ENCODE measurements at regions not wholly inside any gene's neighbourhood (a gene's known extent, or its start where the extent isn't known, plus 50 kb on each side); places are given as distances from the start of the nearest gene placed in this dataset.

DNA sequence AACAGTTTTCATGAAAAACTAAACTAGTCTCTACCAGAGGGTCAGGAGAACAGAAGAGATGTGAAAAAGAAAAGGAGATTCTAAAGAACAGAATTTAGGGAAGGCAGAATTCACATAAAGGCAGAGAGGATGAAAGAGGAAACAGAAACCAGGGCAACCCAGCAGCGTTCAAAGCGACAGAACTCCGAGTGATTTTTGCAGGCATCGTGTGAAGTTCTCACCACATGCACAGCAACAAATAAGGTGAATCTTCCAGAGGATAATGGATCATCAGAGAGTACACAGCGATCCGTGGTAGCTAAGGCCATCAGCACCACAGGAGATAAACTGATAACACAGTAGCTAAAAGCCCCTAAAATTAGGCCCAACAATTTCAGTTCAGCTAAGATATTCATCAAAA, 250.8 kb upstream of the THBS1 start:
- DNase-seq = no peak

GRCh38 chr15:39331584-39331983, 249.3 kb upstream of the THBS1 start:
- no peak for DNase-seq

DNA sequence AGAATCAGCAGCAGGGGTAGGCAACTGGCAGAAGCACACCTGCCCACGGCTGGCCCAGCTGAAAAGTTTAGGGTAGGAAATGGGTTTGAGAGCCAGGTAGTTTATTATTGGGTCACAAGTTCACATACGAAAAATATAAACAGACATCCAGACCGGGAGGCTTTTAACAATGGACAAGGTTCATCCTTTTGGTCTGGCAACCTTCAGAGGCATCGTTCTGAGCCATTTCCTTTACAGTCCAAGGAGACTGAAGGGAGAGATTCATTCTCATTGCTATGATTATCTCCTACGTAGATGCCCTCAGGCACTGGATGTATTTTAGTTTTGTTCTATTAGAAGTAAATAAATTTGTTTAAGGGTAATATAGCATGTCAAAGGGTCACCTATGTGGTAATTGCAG, 248.0 kb upstream of the THBS1 start:
- DNase-seq = no peak

- DNase-seq = no peak
These were observed 247.5 kb upstream of the THBS1 start for GRCh38 chr15:39333393-39333792.

GRCh38 chr15:39333896-39334295, 247.0 kb upstream of the THBS1 start:
- no peak for DNase-seq

GRCh38 chr15:39336926-39337325, 244.0 kb upstream of the THBS1 start:
- DNase-seq = no peak

DNA sequence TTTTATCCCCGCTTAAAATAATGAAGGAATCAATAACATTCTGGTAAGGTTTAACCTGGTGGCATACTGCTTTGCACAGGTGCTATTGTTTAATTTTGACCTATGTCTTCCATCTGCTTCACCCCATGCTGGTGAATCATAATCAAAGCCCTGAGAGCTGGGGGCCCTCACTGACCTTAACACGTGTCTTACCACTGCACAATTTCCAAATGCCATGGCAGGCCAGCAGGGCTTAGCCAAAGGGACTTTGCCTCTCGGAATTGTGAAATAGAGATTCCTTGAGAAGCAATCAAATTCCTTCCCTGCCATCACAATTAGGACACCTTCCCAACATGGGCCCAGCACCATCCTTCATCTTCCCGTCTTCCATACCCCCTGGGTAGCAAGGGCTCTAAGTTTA, 242.6 kb upstream of the THBS1 start:
- no peak for DNase-seq

GRCh38 chr15:39340903-39341645, 239.8 kb upstream of the THBS1 start:
- DNase-seq = peak; percentile 49

DNA sequence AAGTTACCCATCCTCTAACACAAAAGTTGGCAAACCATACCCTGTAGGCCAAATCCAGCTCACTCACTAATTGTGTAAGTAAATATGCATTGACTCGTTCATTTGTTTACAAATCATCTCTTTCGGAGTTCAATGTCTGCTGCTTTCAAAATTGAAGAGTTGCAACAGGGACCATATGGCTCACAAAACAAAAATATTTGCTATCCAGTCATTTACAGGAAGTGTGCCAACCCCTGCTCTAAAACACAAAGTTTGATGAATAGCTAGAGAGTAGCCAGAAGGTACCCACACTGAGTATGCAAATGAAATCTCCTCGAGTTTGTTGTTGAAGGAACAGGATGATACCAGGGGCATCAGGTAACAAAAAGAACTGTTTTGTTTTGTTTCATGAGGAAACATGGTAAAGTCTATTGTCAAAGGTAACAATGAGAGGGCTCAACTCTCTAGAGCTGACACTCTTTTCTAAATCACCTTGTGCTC, 236.2 kb upstream of the THBS1 start:
- DNase-seq = no peak

- DNase-seq = no peak
These were observed 235.7 kb upstream of the THBS1 start for GRCh38 chr15:39345176-39345575.

GRCh38 chr15:39347453-39347852, 233.4 kb upstream of the THBS1 start:
- no peak for DNase-seq

DNA sequence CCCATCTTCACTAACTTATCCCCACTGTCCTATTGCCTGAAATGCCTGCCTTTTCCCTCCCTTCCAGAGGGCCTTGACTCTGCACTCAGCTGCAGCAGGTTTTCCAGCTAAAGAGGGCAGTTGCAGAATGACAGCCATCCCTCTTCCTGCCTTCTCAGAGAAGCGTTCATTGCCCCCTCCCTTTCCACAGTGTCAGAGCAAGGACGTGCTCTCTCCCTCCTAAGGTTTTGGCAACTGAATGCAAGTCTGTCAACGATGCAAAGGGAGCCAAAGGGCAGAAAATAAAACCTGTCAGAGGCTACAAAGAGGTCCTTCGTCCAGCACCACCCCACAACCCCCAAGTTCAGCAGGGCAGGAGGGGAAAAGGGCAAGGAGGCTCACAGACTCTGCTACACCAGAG, 230.1 kb upstream of the THBS1 start:
- no peak for DNase-seq

DNA sequence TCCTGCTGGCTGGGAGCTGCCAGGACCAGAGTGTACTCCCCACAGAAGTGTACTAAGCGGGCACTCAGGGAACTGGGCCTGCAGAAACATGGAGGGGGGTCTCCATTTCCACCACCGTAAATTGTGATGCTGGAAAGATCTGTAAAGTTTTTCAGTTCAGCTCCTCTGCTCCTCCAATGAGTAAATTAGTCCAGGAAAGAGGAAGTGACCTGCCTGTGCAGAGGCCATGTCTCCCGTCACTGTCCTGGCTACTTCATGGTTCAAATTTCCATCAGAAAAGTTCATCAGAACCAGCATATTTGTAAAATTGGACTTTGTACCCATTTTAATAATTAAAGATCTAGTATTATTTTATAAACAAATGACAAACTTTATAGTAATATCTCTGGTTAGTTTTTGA, 226.7 kb upstream of the THBS1 start:
- DNase-seq = no peak

DNA sequence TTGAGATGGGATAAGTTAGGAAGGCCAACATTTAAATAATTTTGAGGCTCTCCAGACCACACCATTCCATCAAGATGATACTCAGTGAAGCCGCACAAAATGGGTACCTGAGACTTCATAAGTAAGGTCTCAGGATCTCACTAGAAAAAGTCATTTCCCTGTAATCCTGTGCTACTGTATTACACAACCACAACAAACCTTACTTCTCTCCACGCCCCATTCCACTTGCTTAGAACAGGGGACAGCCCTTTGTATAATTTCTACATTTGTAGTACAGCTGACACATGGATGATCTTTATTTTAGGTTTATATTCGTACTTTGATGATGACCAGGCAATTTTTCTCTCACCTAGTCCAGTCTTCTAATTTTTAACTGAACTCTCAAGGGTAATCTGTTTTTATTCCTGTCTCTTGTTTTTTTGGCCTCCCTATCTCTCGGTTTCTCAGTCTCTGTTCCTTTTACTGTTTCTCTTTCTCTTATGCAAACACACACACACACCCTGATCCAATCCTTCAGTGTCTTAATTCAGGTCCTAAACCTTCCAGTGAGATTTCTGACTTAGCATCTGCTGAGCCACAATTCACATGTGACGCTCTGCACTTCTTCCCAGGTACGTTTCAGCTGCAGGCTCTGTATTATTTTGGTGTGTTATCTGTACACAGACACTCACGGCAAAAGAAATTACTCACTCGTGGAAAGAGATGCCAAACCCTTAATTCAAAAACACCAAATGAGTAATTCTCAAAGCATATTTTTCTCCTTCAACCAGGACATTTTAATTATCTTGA, 223.2 kb upstream of the THBS1 start:
- DNase-seq = no peak

DNA sequence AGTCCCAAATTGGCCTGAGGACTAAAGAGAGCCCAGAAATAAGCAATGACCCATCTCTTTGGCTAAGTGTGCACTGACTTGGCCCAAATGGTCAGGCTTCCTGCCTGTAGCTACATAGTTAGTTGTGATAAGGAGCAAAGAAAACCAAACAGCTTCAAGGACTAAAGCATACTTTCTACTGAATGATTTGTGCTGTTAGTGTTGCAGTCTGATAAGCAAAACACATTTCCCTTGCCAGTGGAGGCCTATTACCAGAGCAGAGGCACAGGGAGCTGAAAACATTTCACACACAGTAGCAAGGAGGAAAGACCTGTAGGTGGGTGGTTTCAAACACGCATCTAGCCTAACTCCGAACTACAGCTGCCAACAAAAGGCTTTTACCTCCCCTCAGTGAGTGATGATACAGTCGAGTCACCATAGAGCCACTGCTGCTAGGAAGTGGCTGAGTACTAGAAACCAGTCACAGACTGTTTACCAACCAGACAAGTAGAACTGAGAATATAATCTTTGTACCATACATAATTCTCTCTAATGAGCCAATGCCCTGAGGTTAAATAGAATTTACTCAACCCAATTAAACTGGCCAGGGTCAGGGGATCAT, 222.3 kb upstream of the THBS1 start:
- DNase-seq = no peak

DNA sequence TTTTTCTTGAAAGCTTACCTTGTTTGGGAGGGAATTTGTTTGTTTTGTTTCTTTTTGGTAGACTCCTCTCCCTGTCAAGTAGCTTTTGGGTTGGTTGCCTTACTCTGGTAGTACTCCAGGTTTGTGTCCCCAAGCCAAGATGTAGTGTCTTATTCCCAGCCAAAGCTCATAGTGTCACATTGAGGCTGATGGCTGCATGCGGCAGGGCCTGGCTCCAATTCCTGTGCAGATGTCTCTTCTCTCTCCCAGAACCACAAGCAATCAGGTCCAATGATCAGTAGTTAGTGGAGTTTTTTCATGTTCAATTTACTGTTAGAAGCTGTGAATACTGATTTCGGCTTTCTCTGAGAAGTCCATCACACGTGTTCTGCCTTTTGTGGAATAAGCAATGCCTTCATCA, 221.1 kb upstream of the THBS1 start:
- no peak for DNase-seq

DNA sequence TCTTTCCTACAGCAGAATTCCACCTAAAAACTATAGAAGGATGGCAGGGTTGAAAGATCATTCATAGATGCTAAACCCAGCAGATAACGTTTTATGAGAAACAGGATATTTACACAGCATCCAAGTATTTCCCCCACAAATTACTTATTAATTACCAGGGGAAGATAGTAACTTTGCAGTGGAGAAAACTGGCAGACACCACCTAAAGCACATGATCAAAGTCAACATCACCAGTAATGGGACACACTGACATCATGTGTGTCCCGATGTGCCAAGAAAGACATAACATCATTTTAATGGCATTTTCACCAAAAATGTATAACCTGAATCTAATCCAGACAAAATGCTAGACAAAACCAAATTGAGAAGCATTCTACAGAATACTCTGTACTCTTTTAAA, 220.4 kb upstream of the THBS1 start:
- no peak for DNase-seq

- no peak for DNase-seq
These were observed 219.4 kb upstream of the THBS1 start for GRCh38 chr15:39361497-39361896.

- peak; percentile 93 for DNase-seq
These were observed 217.9 kb upstream of the THBS1 start for GRCh38 chr15:39362821-39363561.

- no peak for DNase-seq
These were observed 216.9 kb upstream of the THBS1 start for GRCh38 chr15:39363761-39364586.

- DNase-seq = no peak
These were observed 216.2 kb upstream of the THBS1 start for GRCh38 chr15:39364721-39365120.

DNA sequence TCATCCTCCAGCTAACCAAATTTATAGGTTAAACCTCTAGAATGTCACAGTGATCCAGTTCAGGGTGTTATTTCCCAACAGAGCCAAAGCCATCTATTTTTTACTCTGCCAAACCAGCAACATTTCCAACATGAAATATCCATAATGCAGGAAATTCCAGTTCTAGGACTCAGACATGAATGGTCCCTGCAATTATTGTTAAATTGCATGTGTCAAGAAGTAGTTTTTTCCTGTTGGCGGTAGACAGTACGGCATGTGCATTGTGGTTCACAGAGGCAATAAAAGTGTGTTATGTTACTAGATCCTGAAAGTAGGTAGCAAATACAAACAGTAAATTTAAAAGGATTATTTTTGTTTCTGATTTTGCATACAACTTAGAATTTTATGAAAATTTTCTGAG, 215.7 kb upstream of the THBS1 start:
- no peak for DNase-seq

Measured in NCI-H82 (cell line).